ENCODE measurements at regions not wholly inside any gene's neighbourhood (a gene's known extent, or its start where the extent isn't known, plus 50 kb on each side); places are given as distances from the start of the nearest gene placed in this dataset.
A peak's percentile ranks its signal among the peaks of the same experiment; 100 is the strongest.

GRCh38 chr7:28270536-28270935 lies 89.9 kb upstream of the JAZF1 start:
- TF ChIP-seq ZFX (IDR thresholded peaks at IDR 0.05) = no peak
- TF ChIP-seq, protein P1, sequence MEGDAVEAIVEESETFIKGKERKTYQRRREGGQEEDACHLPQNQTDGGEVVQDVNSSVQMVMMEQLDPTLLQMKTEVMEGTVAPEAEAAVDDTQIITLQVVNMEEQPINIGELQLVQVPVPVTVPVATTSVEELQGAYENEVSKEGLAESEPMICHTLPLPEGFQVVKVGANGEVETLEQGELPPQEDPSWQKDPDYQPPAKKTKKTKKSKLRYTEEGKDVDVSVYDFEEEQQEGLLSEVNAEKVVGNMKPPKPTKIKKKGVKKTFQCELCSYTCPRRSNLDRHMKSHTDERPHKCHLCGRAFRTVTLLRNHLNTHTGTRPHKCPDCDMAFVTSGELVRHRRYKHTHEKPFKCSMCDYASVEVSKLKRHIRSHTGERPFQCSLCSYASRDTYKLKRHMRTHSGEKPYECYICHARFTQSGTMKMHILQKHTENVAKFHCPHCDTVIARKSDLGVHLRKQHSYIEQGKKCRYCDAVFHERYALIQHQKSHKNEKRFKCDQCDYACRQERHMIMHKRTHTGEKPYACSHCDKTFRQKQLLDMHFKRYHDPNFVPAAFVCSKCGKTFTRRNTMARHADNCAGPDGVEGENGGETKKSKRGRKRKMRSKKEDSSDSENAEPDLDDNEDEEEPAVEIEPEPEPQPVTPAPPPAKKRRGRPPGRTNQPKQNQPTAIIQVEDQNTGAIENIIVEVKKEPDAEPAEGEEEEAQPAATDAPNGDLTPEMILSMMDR (conservative IDR thresholded peaks at IDR 0.05) = no peak
- H3K27ac ChIP-seq = no peak overlapping the region

DNA sequence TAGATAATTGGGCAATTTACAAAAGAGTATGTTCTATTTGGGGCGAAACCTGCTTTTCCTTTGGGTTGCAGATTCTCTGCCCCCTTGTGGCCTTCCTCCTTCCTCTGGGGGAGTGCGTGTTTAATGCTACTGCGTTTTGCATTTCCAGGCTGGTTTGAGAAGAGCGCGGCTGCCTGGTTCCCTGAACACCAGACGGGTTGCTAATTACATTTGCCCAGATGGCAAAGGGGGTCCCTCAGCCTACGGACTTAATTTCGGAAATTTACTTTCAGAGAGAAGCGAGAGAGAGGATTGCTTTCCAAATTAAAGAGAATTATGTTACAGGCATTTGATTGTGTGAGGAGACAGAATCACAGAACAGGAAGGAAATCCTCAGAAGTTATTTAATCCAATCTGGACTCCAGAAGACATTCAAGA lies 91.9 kb upstream of the JAZF1 start:
- no peak overlapping the region for H3K27ac ChIP-seq
- TF ChIP-seq, protein P1 (conservative IDR thresholded peaks at IDR 0.05) = peak; percentile 65
- no peak for TF ChIP-seq ZFX (IDR thresholded peaks at IDR 0.05)

DNA sequence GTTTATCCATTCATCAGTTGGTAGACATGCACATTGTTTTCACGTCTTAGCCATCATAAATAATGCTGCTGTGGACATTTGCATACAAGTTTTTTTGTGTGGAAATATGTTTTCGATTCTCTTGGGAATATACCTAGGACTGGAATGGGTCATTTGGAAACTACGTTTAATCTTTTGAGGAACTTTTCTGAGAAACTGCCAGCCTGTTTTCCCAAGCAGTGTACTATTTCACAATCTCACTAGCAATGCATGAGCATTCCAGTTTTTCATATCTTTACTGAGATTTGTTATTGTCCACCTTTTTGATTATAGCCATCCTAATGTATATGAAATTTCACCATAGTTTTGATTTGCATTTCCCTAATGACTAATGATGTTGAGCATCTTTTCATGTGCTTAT lies 95.7 kb upstream of the JAZF1 start:
- TF ChIP-seq, protein P1 (conservative IDR thresholded peaks at IDR 0.05) = no peak
- TF ChIP-seq ZFX (IDR thresholded peaks at IDR 0.05) = no peak
- no peak overlapping the region for H3K27ac ChIP-seq

DNA sequence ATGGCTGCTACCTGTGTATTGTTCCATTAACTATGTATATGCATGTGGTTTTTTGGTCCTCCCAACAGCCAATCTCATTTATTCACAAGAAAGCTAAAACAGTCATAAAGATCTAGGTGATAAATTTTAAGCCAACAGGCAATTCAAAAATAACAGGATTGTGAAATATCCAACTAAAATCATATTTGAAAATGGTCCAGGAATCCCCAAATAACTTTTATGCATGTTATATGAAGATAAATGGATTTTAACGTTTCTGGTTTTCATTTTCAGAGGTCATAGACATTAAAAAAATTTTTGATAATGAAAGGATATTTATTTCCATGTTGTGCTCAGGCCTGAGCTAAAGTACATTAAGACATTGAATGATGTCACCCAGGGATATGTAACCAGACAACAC lies 96.8 kb upstream of the JAZF1 start:
- TF ChIP-seq ZFX (IDR thresholded peaks at IDR 0.05) = no peak
- TF ChIP-seq, protein P1 (conservative IDR thresholded peaks at IDR 0.05) = no peak
- no peak overlapping the region for H3K27ac ChIP-seq

GRCh38 chr7:28277958-28278357 lies 97.4 kb upstream of the JAZF1 start:
- TF ChIP-seq, protein P1 (conservative IDR thresholded peaks at IDR 0.05) = no peak
- TF ChIP-seq ZFX (IDR thresholded peaks at IDR 0.05) = no peak
- H3K27ac ChIP-seq = no peak overlapping the region

- no peak for TF ChIP-seq ZFX (IDR thresholded peaks at IDR 0.05)
- TF ChIP-seq, protein P1 (conservative IDR thresholded peaks at IDR 0.05) = no peak
- no peak overlapping the region for H3K27ac ChIP-seq
These were observed 99.9 kb upstream of the JAZF1 start for GRCh38 chr7:28280516-28280915.

DNA sequence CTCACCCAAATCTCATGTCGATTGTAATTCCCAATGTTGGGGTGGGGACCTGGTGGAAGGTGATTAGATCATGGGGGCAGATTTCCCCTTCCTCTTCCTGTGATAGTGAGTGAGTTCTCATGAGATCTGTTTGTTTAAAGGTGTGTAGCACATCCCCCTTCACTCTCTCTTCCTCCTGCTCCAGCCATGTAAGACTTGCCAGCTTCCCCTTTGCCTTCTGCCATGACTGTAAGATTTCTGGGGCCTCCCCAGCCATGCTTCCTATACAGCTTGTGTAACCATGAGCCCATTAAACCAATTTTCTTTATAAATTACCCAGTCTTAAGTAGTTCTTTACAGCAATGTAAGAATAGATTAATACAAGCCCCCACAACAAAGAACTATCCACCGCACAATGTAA lies 109.9 kb upstream of the JAZF1 start:
- no peak overlapping the region for H3K27ac ChIP-seq
- TF ChIP-seq, protein P1 (conservative IDR thresholded peaks at IDR 0.05) = no peak
- no peak for TF ChIP-seq ZFX (IDR thresholded peaks at IDR 0.05)

All from C4-2B (cell line).